ENCODE measurements at regions not wholly inside any gene's neighbourhood (a gene's known extent, or its start where the extent isn't known, plus 50 kb on each side); places are given as distances from the start of the nearest gene placed in this dataset.

- H3K36me3 ChIP-seq (ENCODE audit: control insufficient read depth, insufficient read depth, low read length): no peaks in the 10 kb centered on the region
- H3K9me3 ChIP-seq (ENCODE audit: control insufficient read depth, low read length): no peaks in the 10 kb centered on the region
- H3K27me3 ChIP-seq (ENCODE audit: control insufficient read depth, insufficient read depth, low read length): no peaks in the 10 kb centered on the region
- H3K79me2 ChIP-seq: no peaks in the 10 kb centered on the region
- H3K4me2 ChIP-seq (ENCODE audit: low read length): no peak overlapping the region
- TF ChIP-seq CTCF (IDR thresholded peaks at IDR 0.05): no peak
- no peak overlapping the region for H2AFZ ChIP-seq
- no peaks in the 10 kb centered on the region for H3K4me1 ChIP-seq
- H3K27ac ChIP-seq: no peak overlapping the region
- no peak overlapping the region for H3K9ac ChIP-seq
- no peak overlapping the region for H3K4me3 ChIP-seq (ENCODE audit: low read depth, low read length)
Observed at GRCh38 chr7:12123172-12123571, 87.9 kb upstream of the TMEM106B start.

- Histone ChIP-seq H3K4me2 (ENCODE audit: low read length) (no peak overlapping the region), H3K4me1 (no peaks in the 10 kb centered on the region), H3K4me3 (ENCODE audit: low read depth, low read length) (no peak overlapping the region), H3K27me3 (ENCODE audit: control insufficient read depth, insufficient read depth, low read length) (no peaks in the 10 kb centered on the region), H3K9me3 (ENCODE audit: control insufficient read depth, low read length) (no peaks in the 10 kb centered on the region), H3K27ac (no peak overlapping the region), H3K9ac (no peak overlapping the region), H3K36me3 (ENCODE audit: control insufficient read depth, insufficient read depth, low read length) (no peaks in the 10 kb centered on the region), H3K79me2 (no peaks in the 10 kb centered on the region), H2AFZ (no peak overlapping the region)
- no peak for TF ChIP-seq CTCF (IDR thresholded peaks at IDR 0.05)
Observed at GRCh38 chr7:12124028-12124427, 87.1 kb upstream of the TMEM106B start.

- H3K4me3 ChIP-seq (ENCODE audit: low read depth, low read length): no peak overlapping the region
- no peaks in the 10 kb centered on the region for H3K79me2 ChIP-seq
- no peaks in the 10 kb centered on the region for H3K36me3 ChIP-seq (ENCODE audit: control insufficient read depth, insufficient read depth, low read length)
- no peak for TF ChIP-seq CTCF (IDR thresholded peaks at IDR 0.05)
- H3K4me2 ChIP-seq (ENCODE audit: low read length): no peak overlapping the region
- no peak overlapping the region for H2AFZ ChIP-seq
- H3K9me3 ChIP-seq (ENCODE audit: control insufficient read depth, low read length): no peaks in the 10 kb centered on the region
- no peaks in the 10 kb centered on the region for H3K4me1 ChIP-seq
- H3K9ac ChIP-seq: no peak overlapping the region
- no peak overlapping the region for H3K27ac ChIP-seq
- no peaks in the 10 kb centered on the region for H3K27me3 ChIP-seq (ENCODE audit: control insufficient read depth, insufficient read depth, low read length)
Observed at GRCh38 chr7:12127455-12127854, 83.6 kb upstream of the TMEM106B start.

- H3K4me1 ChIP-seq: no peaks in the 10 kb centered on the region
- no peak overlapping the region for H3K4me3 ChIP-seq (ENCODE audit: low read depth, low read length)
- no peak for TF ChIP-seq CTCF (IDR thresholded peaks at IDR 0.05)
- no peak overlapping the region for H3K4me2 ChIP-seq (ENCODE audit: low read length)
- H3K27me3 ChIP-seq (ENCODE audit: control insufficient read depth, insufficient read depth, low read length): no peaks in the 10 kb centered on the region
- H3K36me3 ChIP-seq (ENCODE audit: control insufficient read depth, insufficient read depth, low read length): no peaks in the 10 kb centered on the region
- no peak overlapping the region for H3K27ac ChIP-seq
- no peaks in the 10 kb centered on the region for H3K9me3 ChIP-seq (ENCODE audit: control insufficient read depth, low read length)
- no peaks in the 10 kb centered on the region for H3K79me2 ChIP-seq
- H2AFZ ChIP-seq: no peak overlapping the region
- no peak overlapping the region for H3K9ac ChIP-seq
Observed at GRCh38 chr7:12130609-12131008, 80.5 kb upstream of the TMEM106B start.

GRCh38 chr7:12131122-12131521 lies 80.0 kb upstream of the TMEM106B start:
- no peak overlapping the region for H3K9ac ChIP-seq
- no peaks in the 10 kb centered on the region for H3K36me3 ChIP-seq (ENCODE audit: control insufficient read depth, insufficient read depth, low read length)
- H3K9me3 ChIP-seq (ENCODE audit: control insufficient read depth, low read length): no peaks in the 10 kb centered on the region
- H3K4me2 ChIP-seq (ENCODE audit: low read length): no peak overlapping the region
- no peak overlapping the region for H3K4me3 ChIP-seq (ENCODE audit: low read depth, low read length)
- H3K27ac ChIP-seq: no peak overlapping the region
- no peaks in the 10 kb centered on the region for H3K79me2 ChIP-seq
- no peak overlapping the region for H2AFZ ChIP-seq
- no peaks in the 10 kb centered on the region for H3K4me1 ChIP-seq
- no peaks in the 10 kb centered on the region for H3K27me3 ChIP-seq (ENCODE audit: control insufficient read depth, insufficient read depth, low read length)
- TF ChIP-seq CTCF (IDR thresholded peaks at IDR 0.05): no peak

All from parathyroid adenoma (tissue), 2 donors.